GM21529 (cell line): ENCODE measurements at regions not wholly inside any gene's neighbourhood (a gene's known extent, or its start where the extent isn't known, plus 50 kb on each side); places are given as distances from the start of the nearest gene placed in this dataset.
"Not testable (repeated sequence)": the region's sequence is repeated elsewhere in the genome, so short reads cannot be mapped to it uniquely, and the experiment has no call there.

Source experiments
- ATAC-seq: cut with Tn5 transposase; IDR thresholded peaks from one replicate; pipeline ENCODE4 v1.9.1; 2021; ENCODE audit not compliant: unreplicated experiment

DNA sequence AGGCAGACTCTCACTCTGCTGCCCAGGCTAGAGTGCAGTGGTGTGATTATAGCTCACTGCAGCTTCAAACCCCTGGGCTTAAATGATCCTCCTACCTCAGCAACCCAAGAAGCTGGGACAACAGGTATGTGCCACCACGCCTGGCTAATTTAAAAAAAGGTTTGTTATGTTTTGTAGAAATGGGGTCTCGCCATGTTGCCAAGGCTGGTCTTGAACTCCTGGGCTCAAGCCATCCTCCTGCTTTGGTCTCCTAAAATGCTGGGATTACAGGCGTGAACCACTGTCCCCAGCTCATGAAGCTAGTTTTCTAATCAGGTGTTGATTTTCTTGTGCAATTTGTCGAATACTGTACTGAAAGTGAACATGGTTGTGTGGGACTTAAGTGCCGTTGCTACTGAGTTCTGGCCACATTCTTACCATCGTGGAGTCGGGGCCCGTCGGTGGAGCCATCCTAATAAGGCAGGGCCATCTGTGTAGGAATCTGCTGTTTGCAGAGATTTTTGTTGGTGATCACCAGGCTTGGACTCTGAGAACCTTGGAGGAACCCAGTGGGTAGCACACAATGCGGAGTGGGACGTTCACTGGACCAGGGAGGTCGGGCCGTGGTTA, 193.2 kb downstream of the GOLGA6L6 start:
- ATAC-seq = no peak

DNA sequence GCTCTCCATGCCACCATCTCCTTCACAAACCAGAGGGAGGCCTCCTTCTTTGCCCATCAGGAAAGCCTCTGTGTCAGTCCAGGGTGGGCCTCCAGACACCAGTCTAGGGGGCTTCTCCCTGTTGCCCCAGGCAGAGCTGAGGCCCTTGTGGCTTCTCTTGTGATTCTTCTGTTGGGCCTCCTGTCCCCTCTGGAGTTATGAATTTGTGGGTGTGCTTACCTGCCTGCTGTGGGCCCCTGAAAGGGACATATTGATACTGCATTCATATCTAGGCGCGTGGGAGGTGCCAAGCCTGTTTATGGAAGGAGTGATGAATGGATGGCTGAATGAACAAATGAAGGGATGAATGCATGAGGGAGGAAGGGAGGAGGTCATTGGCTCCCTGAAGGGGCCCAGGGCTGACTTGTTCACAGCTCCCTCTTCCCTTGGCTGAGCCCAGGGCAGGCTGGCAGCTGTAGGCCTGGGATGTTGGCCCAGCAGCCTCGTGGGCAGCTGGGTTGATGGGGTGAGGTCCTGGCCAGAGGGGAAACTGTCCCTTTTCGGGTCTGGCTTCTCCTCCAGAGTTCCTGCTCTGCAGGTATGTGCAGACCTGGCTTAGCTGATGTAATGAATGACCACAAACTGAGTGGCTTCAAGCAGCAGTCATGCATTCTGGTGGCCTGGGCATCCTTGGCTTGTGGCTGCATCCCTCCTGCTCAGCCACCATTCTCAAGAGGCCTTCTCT, 195.4 kb downstream of the GOLGA6L6 start:
- no peak for ATAC-seq

DNA sequence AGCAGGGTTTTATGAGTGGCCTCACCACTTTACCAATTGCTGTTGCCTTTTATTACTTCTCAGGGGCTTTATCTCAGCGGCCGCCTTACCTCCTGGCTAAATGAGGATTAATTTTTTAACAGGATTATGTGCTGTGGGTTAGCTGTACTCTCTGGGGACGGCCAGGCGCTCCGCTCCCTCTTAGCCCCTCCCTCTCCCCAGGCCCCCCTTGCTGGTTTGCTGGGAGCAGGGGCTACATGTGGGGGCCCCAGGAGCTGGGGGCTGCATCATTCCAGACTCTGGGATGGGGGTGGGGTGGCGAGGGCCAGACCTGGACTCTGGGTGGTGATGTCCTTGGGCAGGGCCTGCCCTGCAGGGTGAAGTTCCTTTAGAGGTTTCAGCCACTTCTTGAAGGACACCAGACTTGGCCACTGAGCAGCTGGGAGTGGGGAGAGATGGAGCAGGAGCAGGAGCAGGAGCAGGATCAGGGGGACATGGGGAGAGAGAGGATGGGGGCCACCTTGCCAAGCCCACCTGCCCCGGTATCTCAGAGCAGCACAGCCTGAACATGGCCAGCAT, 196.1 kb downstream of the GOLGA6L6 start:
- ATAC-seq = no peak

DNA sequence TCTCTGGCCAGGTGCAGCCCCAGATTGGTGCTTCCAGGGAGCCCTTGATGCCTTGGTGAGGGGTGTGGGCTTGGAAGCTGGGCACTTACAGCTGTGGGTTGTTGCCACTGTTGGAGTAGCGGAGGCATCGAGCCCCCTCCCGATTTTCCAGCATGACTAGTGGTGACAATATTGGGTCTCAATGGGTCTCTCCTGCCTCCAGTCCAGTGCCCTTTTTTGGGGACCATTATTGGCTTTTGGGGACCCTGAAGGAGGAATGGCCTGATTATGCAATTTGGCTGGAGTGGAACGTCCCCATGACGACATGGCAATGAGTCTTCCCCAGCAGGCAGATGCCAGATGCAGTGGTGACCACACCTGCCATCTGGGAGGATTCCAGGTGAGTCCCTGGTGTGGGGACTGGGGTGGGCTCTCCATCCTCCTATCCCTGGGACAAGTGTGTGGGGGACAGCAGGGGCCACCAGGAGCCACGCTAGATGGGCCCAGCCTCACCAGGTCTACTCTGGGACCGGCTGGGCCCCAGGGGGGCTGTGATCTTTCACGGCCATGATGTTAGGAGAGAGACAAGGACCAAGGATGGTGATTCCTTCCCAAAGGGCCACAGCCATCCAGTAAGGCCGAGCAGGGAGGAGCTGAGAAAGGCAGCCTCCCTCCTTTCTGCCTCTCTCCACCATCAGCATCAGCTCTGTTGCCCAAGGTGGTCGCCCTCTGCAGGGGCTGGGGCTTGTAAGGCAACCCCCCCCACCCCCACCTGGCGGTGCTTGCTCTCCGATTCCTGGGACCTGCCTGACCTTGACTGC, 196.8 kb downstream of the GOLGA6L6 start:
- ATAC-seq = no peak

DNA sequence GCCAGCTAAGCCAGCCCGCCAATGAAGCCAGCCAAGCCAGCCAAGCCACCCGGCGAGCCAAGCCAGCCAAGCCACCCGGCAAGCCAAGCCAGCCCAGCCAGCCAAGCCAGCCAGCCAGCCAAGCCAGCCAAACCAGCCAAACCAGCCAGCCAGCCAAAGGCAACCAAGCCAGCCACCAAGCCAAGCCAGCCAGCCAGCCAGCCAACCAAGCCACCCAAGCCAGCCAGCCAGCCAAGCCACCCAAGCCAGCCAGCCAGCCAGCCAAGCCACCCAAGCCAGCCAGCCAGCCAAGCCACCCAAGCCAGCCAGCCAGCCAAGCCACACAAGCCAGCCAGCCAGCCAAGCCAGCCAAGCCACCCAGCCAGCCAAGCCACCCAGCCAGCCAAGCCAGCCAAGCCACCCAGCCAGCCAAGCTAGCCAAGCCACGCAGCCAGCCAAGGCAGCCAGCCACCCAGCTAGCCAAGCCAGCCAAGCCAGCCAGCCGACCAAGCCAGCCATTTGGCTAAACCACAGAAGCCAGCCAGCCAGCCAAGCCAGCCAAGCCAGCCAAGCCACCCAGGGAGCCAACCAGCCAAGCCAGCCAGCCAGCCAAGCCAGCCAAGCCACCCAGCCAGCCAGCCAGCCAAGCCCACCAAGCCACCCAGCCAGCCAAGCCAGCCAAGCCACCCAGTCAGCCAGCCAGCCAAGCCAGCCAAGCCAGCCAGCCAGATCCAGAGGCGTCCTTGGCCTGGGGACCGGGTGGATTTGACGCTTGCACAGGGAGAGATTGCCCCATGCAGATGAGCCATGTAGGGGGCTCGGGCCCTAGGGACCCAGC, 198.0 kb downstream of the GOLGA6L6 start:
- not testable (repeated sequence) for ATAC-seq

DNA sequence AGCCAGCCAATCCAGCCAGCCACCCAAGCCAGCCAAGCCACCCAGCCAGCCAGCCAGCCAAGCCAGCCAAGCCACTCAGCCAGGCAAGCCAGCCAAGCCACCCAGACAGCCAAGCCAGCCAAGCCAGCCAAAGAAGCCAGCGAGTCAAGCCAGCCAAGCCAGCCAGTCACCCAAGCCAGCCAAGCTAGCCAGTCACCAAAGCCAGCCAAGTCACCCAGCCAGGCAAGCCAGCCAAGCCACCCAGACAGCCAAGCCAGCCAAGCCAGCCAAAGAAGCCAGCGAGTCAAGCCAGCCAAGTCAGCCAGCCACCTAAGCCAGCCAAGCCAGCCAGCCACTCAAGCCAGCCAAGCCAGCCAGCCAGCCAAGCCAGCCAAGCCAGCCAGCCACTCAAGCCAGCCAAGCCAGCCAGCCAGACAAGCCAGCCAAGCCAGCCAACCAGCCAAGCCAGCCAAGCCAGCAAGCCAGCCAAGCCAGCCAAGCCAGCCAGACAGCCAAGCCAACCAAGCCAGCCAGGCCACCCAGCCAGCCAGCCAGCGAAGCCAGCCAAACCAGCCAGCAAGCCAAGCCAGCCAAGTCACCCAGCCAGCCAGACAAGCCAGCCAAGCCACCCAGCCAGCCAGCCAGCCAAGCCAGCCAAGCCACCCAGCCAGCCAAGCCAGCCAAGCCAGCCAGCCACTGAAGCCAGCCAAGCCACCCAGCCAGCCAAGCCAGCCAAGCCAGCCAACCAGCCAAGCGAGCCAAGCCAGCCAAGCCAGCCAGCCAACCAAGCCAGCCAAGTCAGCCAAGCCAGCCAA, 198.8 kb downstream of the GOLGA6L6 start:
- not testable (repeated sequence) for ATAC-seq

DNA sequence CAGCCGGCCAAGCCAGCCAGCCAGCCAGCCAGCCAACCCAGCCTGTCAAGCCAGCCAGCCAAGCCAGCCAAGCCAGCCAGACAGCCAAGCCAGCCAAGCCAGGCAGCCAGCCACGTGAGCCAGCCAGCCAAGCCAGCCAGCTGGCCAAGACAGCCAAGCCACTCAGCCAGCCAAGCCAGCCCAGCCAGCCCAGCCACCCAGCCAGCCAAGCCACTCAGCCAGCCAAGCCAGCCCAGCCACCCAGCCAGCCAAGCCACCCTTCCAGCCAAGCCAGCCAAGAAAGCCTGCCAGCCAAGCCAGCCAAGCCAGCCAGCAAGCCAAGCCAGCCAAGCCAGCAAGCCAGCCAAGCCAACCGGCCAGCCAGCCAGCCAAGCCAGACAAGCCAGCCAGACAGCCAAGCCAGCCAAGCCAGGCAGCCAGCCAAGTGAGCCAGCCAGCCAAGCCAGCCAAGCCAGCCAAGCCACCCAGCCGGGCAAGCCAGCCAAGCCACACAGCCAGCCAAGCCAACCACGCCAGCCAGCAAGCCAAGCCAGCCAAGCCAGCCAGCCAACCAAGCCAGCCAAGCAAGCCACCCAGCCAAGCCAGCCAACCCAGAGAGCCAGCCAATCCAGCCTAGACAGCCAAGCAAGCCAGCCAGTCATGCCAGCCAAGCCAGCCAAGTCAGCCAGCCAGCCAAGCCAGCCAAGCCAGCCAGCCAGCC, 199.5 kb downstream of the GOLGA6L6 start:
- no peak for ATAC-seq

DNA sequence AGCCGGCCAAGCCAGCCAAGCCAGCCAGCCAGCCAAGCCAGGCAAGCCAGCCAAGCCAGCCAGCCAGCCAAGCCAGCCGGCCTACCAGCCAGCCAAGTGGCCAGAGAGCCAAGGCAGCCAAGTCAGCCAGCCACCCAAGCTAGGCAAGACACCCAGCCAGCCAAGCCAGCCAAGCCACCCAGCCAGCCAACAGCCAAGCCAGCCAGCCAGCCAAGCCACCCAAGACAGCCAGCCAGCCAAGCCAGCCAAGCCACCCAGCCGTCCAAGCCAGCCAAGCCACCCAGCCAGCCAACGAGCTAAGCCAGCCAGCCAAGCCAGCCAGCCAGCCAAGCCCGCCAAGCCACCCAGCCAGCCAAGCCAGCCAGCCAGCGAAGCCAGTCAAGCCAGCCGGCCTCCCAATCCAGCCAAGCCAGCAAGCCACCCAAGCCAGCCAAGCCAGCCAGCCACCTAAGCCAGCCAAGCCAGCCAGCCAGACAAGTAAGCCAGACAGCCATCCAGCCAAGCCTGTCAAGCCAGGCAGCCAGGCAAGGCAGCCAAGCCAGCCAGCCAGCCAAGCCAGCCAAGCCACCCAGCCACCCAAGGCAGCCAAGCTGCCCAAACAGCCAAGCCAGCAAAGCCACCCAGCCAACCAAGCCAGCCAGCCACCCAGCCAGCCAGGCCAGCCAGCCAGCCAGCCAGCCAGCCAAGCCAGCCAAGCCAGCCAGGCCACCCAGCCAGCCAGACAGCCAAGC, 200.5 kb downstream of the GOLGA6L6 start:
- ATAC-seq = no peak

DNA sequence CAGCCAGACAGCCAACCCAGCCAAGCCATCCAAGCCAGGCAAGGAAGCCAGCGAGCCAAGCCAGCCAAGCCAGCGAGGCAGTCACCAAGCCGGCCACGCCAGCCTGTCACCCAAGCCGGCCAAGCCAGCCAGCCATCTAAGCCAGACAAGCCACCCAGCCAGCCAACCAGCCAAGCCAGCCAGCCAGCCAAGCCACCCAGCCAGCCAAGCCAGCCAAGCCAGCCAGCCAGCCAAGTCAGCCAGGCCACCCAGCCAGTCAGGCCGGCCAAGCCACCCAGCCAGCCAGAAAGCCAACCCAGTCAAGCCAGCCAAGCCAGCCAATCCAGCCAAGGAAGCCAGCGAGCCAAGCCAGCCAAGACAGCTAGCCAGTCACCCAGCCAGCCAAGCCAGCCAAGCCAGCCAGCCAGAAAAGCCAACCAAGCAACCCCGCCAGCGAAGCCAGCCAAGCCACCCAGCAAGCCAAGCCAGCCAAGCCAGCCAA, 201.2 kb downstream of the GOLGA6L6 start:
- no peak for ATAC-seq

DNA sequence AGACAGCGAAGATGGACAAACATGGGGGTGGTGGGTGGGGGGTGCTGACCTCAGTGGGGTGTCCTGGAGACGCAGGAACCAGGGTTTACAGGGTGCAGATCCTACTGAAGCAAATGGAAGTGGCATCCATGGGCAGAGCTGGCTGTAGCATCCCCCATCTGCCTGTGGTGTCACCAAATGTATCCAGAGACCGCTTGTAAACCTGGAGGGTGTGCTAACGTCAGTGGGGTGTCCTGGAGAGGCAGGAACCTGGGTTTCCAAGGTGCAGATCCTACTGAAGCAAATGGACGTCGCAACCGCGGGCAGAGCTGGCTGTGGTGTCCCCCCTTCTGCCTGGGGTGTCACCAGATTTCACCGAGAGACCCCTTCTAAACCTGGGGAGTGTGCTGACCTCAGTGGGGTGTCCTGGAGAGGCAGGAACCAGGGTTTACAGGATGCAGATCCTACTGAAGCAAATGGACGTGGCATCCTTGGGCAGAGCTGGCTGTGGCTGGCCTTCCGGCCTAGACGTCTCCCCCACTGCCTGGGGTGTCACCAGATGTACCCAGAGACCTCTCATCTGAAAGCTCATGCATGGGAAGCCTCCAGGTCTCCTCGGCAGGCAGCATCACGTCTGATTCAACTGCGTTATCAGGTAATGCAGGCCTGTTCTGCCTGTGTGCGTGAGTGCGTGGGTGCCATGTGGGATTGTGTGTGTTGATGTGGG, 202.4 kb downstream of the GOLGA6L6 start:
- not testable (repeated sequence) for ATAC-seq

DNA sequence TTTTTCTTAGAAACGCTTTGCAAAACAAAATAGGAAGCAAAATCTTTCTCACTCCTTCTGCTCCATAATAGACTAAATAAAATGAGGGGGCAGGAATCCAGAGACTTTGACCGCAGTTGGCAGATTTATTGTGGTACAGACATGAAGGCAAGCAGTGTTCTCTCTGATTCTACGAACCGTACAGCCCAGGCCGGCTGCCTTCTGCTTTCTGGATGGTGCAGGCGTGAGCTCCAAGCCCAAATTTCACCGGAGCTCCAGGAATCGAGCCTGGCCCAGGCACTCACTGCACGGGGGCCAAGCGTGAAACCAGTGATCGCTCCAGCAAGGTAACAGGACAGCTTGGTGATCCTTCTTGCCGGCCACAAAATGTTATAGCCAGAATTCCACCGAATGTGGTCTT, 202.9 kb downstream of the GOLGA6L6 start:
- ATAC-seq = not testable (repeated sequence)

DNA sequence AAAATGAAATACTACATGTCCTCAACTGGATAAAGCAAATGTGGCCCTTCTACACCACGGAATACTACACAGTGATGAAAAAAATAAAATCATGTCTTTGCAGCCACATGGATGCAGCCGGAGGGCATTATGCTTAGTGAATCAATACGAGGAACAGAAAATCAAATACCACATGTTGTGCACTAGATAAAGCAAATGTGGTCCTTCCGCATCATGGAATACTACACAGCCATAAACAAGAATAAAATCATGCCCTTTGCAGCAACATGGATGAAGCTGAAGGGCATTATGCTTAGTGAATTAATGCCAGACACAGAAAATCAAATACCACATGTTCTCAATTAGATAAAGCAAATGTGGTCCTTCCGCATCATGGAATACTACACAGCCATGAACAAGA, 204.4 kb downstream of the GOLGA6L6 start:
- ATAC-seq = not testable (repeated sequence)

DNA sequence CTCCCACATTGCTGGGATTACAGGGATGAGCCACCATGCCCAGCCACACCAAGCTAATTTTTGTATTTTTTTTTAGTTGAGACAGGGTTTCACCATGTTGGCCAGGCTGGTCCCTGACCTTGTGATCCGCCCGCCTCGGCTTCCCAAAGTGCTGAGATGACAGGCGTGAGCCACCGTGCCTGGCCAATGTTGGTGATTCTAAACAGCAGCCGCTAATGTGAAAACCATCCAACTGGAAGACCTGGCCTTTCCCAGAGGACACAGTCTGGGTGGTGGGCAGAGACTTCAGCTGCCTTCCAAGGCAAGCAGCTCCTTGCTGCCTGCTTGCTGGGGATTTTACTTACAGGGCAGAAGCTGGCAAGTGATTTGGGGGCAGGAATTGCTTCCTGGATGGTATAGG, 207.1 kb downstream of the GOLGA6L6 start:
- not testable (repeated sequence) for ATAC-seq

DNA sequence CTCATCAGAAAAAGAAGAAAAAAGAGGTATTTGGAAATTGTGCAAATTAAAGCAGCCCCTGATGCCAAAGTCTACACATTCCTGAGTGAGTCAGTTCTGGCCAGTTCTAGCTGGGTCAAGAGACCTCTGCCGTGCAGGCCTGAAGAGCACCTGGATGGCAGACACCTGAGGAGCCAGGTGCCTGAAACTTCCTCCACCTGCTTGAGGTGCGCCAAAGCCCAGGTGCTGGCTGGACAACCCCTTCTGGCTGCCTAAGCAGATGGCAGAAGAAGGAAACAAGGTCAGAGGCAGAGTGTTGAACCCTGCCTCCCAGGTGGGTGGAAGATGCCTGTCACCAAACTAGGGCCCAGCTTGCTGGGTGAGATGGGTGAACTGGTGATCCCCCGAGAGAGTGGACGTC, 215.8 kb downstream of the GOLGA6L6 start:
- not testable (repeated sequence) for ATAC-seq

DNA sequence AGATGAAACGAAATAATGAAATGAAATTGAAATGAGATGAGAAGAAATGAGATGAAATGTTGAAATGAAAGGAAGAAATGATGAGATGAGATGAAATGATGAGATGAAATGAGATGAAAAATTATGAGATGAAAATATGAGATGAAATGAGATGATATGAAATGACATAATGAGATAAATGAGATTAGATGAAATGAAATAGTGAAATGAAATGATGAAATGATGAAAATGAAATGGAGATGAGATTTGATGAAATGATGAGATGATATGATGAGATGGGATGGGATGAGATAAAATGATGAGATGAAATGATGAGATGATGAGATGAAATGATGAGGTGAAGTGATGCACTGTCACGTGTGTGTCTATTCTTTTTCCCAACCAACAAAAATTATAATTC, 224.5 kb downstream of the GOLGA6L6 start:
- ATAC-seq = not testable (repeated sequence)

DNA sequence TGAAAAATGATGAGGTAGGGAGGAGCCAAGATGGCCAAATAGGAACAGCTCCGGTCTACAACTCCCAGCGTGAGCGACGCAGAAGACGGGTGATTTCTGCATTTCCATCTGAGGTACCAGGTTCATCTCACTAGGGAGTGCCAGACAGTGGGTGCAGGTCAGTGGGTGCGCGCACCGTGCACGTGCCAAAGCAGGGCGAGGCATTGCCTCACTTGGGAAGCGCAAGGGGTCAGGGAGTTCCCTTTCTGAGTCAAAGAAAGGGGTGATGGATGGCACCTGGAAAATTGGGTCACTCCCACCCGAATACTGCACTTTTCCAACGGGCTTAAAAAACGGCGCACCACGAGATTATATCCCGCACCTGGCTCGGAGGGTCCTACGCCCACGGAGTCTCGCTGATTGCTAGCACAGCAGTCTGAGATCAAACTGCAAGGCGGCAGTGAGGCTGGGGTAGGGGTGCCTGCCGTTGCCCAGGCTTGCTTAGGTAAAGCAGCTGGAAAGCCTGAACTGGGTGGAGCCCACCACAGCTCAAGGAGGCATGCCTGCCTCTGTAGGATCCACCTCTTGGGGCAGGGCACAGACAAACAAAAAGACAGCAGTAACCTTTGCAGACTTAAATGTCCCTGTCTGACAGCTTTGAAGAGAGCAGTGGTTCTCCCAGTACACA, 230.5 kb downstream of the GOLGA6L6 start:
- ATAC-seq = not testable (repeated sequence)

DNA sequence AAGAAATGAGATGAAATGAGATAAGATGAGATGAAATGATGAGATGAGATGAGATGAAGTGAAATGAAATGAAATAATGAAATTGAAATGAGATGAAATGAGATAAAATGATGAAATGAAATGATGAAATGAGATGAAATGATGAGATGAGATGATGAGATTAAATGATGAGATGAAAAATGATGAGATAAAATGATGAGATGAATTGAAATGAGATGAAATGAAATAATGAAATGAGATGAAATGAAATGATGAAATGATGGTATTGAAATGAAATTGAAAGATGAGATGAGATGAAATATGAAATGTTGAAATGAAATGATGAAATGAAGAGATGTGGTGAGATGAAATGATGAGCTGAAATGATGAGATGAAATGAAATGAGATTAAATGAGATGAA, 231.0 kb downstream of the GOLGA6L6 start:
- no peak for ATAC-seq
